Renal pelvis (tissue), 1 donor: ENCODE measurements at regions not wholly inside any gene's neighbourhood (a gene's known extent, or its start where the extent isn't known, plus 50 kb on each side); places are given as distances from the start of the nearest gene placed in this dataset.

Experiments
- DNase-seq: peaks from one replicate; pipeline ENCODE4 v3.0.0-alpha.2; 2013

GRCh38 chr4:41359836-41360213 is 103.1 kb downstream of the UCHL1 start:
- DNase-seq: no peak

GRCh38 chr4:41360214-41360920 is 103.6 kb downstream of the UCHL1 start:
- peak; percentile 76 for DNase-seq

DNA sequence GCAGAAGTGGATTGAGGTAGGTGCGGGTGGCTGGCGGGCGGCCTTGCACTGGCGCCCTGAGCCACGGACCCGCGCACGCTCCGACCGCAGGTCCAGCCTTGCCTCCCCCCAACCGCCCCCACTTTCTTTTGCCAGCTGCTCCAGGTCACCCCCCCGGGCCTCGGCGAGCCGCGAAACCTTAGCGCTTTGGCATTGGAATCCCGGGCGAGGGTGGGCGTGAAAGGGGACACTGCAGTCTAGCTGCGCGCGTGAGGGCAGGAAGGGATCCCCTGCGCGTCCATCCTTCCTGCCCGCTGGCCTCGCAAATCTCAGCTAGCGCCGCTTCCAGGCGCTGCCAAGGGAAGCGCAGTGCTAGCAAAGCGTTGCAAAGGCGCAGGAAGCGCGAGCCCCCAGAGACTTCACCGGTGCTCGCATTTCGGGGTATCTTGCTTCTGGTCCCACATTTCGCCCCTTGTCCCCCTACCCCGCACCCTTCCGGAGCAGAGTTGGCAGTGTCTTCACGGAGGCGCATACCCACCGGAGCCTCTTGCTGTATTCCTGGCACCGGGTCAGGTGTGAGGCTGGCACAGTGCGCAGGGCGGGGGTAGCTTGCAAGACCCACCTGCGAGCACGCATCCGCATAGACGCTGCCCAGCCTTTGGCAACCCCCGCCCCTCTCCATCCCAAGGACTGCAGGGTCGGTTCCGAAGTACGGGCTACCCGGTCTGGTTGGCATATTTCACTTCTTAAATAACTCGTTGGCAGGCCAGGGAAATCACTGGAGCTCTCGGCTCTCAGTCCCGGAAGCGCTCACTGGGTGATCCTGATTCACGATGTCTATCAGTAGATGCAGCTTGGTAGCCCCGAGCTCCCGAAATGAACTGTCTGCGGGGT is 104.4 kb downstream of the UCHL1 start:
- DNase-seq: no peak

GRCh38 chr4:41361794-41362526 is 105.2 kb downstream of the UCHL1 start:
- DNase-seq: no peak

GRCh38 chr4:41362621-41363383 is 106.1 kb downstream of the UCHL1 start:
- no peak for DNase-seq

DNA sequence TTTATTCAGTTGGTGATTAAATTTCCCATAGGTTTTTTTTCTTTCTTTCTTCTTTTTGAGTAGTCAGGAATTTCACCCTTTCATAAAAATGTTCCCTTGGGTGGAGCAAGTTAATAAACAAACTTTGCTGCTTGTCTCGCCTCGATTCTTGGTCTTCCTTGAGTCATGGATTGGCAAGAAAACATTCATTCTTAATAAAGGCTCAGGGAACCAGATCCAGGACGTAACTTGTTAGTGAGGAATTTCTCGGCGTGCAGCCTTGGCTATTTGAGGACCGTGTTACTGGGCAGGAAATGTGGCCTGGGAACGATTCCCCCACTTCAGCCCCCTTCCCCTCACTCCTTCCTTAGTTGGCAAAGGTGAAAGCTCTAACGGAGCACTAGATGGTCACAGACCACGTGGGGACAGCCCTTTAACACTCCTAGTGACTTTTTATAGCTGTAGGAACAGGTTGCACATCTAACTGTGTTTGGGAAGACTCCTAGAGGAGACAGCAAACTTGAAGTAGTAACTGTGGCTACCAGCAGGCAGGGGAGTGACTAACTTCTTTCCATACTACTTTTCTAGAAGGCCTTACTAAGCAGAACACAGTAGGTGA is 106.8 kb downstream of the UCHL1 start:
- DNase-seq: no peak

GRCh38 chr4:41364876-41365275 is 108.1 kb downstream of the UCHL1 start:
- DNase-seq: no peak

DNA sequence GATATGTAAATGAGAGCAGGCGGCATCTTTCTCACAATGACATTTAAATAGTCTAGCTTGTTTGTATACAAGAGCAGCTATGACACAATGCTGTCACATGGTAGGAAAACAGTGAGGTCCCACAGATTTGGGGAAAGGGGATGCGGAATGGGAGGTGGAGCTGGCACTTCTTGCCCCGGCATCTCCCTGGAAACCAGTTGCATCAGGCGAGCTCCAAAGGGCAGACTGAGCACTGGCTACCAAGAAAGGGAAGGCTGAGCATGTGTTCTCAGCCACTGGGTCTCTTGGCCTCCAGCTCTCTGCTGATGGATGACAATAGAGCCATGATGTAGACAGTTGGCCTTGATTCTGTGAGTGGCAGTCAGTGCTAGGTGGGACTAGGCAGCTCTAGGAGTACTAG is 109.0 kb downstream of the UCHL1 start:
- DNase-seq: no peak

DNA sequence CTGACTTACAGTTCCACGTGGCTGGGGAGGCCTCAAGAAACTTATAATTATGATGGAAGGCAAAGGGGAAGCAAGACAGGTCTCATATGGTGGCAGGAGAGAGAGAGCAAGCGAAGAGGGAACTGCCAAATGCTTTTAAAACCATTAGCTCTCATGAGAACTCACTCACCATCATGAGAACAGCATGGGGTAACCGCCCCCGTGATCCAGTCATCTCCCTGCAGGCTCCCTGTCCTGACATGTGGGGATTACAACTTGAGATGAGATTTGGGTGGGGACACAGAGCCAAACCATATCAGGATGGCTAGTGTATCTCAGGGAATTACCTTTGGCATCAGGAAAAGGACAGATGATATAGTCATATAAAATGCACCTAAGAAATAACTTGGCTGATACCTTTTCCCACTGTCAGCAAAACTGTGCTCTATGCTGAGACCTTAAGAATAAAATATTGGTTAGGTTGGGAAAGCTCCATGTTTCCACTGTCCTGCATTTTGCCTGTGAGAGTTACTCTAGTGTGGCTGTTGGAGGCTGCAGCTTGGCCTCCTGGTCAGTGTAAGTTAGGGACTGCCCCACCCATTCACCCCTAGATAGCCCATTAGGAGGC is 110.3 kb downstream of the UCHL1 start:
- no peak for DNase-seq

- no peak for DNase-seq
These were observed 113.0 kb downstream of the UCHL1 start for GRCh38 chr4:41369680-41370079.

DNA sequence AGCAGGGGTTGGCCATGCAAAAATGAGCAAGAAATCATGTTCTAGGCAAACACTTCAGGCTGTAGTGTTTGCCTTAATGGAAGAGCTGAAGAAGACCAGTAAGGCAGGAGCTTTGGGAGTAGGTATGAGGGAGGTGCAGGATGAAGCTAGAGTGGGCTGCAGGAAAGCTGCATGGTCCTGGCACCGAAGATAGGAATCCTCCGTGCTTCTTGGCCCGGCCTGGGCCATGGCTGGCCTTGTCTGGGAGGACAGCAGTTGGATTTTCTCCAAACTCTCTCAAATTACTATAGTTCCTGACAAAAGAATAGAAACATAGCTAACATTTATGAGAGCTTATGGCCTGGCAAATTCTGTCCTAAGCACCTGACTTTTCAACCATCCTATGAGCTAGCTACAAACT is 116.5 kb downstream of the UCHL1 start:
- DNase-seq: no peak

DNA sequence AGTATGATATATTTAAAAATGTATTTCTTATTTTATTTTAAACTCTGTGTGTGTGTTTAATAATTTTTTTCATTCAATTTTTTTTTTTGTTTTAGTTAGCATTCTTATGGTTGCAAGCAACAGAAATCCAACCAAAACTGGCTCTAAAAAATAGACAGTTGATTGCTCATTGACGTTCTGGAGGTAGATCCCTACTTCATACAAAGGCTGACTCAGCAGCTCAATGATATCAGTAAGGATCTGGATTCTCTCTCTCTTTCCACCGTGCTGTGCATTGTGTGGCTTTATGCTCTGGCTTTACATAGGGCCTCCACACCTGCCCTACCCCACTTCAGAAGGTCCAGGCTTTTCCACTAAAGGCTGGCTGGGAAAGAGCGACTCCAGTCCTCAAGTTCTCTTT is 117.8 kb downstream of the UCHL1 start:
- DNase-seq: no peak

DNA sequence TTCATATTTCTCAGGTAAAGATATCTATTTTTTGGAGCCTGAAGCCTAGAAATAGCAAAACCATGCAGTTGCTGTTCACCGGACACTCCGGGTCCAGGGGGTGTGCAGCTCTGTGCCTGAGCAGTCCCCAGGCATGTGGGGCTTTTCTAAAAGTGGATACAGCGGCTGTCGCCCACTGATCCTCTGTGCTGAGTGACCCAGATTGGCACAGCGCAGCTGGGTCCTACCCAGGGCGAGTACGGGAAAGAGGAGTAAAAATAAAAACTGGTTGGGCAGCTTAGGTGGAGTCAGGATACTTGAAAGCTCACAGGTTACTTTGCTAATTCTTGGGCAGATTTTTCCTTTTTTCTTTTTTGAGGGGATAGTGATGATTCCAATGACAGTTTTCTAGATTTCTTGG is 118.8 kb downstream of the UCHL1 start:
- DNase-seq: no peak

DNA sequence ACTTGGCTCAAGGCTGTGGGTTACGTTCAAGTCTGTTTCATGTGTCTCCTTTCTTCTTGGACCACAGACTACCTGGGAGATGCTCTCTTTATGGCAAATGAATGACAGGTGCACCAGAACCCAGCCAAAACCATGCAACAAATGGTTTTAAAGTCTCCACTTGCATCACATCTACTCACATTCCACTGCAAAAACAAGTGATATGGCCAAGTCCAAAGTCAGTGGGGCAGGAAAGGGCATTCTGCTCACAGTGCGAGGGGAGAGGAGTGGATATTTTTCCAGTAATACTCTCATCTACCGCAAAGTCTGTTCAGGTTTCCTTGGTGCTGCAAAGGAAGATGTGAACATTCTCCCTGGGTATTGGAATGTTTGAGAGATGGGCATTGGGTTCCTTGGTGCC is 120.5 kb downstream of the UCHL1 start:
- DNase-seq: no peak

DNA sequence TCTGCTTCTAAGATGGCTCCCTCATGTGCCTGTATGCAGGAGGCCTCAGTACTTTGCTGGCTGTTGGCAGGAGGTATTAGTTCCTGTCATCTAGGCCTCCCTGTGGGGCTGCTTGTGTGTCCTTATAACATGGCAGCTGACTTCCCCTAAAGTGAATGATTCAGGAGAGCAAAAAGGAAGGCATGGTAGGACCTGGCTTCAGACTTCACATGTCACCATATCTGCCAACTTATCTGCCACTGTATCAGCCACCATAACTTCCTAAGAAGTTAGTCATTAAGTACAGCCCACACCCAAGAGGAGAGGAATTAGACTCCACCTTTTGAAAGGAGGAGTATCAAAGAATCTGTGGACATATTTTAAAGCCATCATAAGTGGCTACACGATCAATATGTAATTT is 122.5 kb downstream of the UCHL1 start:
- DNase-seq: no peak

GRCh38 chr4:41380511-41381157 is 123.9 kb downstream of the UCHL1 start:
- DNase-seq: no peak

GRCh38 chr4:41381384-41381783 is 124.7 kb downstream of the UCHL1 start:
- no peak for DNase-seq

DNA sequence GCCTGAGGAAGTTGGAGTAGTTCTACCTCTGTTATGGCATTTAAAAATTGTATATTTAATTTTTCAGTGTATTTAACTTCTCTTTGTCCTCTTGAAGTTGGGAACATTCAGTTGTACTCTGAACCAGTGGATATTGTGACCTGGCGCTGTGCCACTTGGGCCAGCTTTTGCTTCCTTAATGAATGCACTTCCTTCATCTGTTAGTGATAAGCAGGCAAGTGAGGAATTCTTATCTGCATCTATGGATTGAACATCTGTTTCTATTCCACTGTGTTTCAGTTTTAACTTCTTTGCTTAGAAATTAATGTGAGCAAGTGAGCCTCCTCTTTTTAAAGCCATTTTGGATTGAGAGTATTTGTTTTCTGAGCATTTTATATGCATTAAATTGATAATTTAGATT is 128.3 kb downstream of the UCHL1 start:
- no peak for DNase-seq

GRCh38 chr4:41385481-41385880 is 128.8 kb downstream of the UCHL1 start:
- DNase-seq: no peak

- DNase-seq: no peak
These were observed 131.4 kb downstream of the UCHL1 start for GRCh38 chr4:41388080-41388479.

DNA sequence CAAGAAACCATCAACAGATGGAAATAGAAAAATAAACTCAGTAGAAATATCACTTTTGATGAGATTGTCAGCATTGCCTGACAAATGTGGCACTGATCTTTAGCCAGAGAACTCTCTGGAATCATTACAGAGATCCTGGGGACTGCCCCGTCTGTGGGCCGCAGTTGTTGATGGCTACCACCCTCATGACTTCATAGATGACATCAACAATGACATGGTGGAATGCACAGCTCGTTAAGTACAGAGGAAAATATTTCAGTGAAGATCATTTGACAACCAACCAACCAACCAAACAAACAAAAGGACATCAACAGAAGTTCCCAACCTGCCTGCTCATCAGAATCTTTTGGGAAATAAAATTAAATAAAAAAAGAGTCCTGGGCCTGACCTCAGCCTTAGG is 132.6 kb downstream of the UCHL1 start:
- DNase-seq: no peak
